ENCODE measurements at regions not wholly inside any gene's neighbourhood (a gene's known extent, or its start where the extent isn't known, plus 50 kb on each side); places are given as distances from the start of the nearest gene placed in this dataset.

GRCh38 chr14:32020882-32021281, 56.2 kb upstream of the ARHGAP5 start:
- Histone ChIP-seq H3K14ac (replicated peaks; ENCODE audit: low read depth, low read length) (0 out of 2 replicates have a peak overlapping the region, but pooled peaks have one; percentile 5), H3K27ac (ENCODE audit: insufficient read depth, low read length) (no peak overlapping the region), H3K56ac (ENCODE audit: extremely low read depth, insufficient read depth, low read length) (no peak overlapping the region), H3K4ac (ENCODE audit: low read depth, low read length) (peak overlapping the region; percentile 22; the same call in 1 of the 2 replicates), H3K36me3 (ENCODE audit: control insufficient read depth, insufficient read depth, low read length) (no peaks in the 10 kb centered on the region), H2AK5ac (ENCODE audit: low read depth, low read length) (no peak overlapping the region), H3K4me2 (ENCODE audit: low read depth, low read length) (no peak overlapping the region), H3K4me3 (ENCODE audit: insufficient read depth, low read depth, low read length) (no peak overlapping the region), H3K9ac (ENCODE audit: low read depth, low read length) (no peak overlapping the region), H2BK15ac (ENCODE audit: low read depth, low read length) (no peak overlapping the region), H2AK9ac (replicated peaks; ENCODE audit: low read depth, low read length, poor library complexity) (no peak overlapping the region), H4K20me1 (ENCODE audit: insufficient read depth, low read length) (no peaks in the 10 kb centered on the region), H4K8ac (ENCODE audit: low read depth in 2 of 2, low read length in 2 of 2) (0 out of 4 replicates have a peak overlapping the region, but pooled peaks of 1 of the 2 experiments have one; percentile 64), H3K9me1 (ENCODE audit: insufficient read depth, low read length) (no peaks in the 10 kb centered on the region), H3K79me1 (ENCODE audit: low read depth in 1 of 2, low read length in 2 of 2) (no peaks in the 10 kb centered on the region), H3K9me3 (ENCODE audit: control insufficient read depth, insufficient read depth, low read length) (no peaks in the 10 kb centered on the region), H3K23ac (ENCODE audit: low read depth, low read length) (no peak overlapping the region), H2AFZ (replicated peaks; ENCODE audit: low read length, poor library complexity) (no peak overlapping the region), H2BK5ac (ENCODE audit: low read depth, low read length, poor library complexity, severe bottlenecking) (no peak overlapping the region), H3K4me1 (ENCODE audit: control insufficient read depth, insufficient read depth, low read length) (no peaks in the 10 kb centered on the region), H4K5ac (ENCODE audit: low read depth, low read length) (no peak overlapping the region), H3K18ac (ENCODE audit: low read depth, low read length) (no peak overlapping the region), H2BK120ac (ENCODE audit: low read depth, low read length) (peak overlapping the region; percentile 75), H4K91ac (ENCODE audit: insufficient read depth, low read depth, low read length) (no peak overlapping the region), H3K27me3 (ENCODE audit: control insufficient read depth, insufficient read depth, low read length) (peaks cover 9% of the 10 kb centered on the region), H2BK20ac (ENCODE audit: low read depth, low read length) (0 out of 2 replicates have a peak overlapping the region, but pooled peaks have one; percentile 14)
- no TSS peak for BruUV-seq (replicated peaks)
- dilution Hi-C loops (cut with HindIII; ENCODE audit: low sequenced_read_pairs, unreplicated experiment) (no loop called here), in situ Hi-C loops (cut with MboI; ENCODE audit: low sequenced_read_pairs) (no loop called here), intact Hi-C loops (cut with micrococcal nuclease) (no loop called here)
- POLR2A ChIA-PET (ENCODE audit: unreplicated experiment) = no interaction called here
- TF ChIP-seq ELK1 (IDR thresholded peaks at IDR 0.05; ENCODE audit: borderline replicate concordance, low read depth, low read length) (no peak), POLR2A (IDR thresholded peaks at IDR 0.05; ENCODE audit: low read depth, low read length) (no peak)
- DNase-seq = no peak
- ATAC-seq (ENCODE audit: low read depth) = no peak
- CTCF ChIA-PET = no interaction called here
- WGBS, 2 experiments (ENCODE audit: extremely low coverage in 2 of 2, insufficient read length in 1 of 2) = no CpG with 5 or more reads among the region's 4 CpGs
